Erythroblast (primary cell): ENCODE measurements at regions not wholly inside any gene's neighbourhood (a gene's known extent, or its start where the extent isn't known, plus 50 kb on each side); places are given as distances from the start of the nearest gene placed in this dataset.

Experiments used
- GATA1 ChIP-seq: IDR thresholded peaks from 2 replicates; pipeline ENCODE4 v1.6.1; 2011; ENCODE audit warnings: low read depth, mild to moderate bottlenecking, control low read depth, low read length, moderate library complexity
- POLR2A ChIP-seq: IDR thresholded peaks from 2 replicates; pipeline ENCODE4 v1.6.1; 2011; ENCODE audit warnings: mild to moderate bottlenecking, low read length

GRCh38 chr2:150335596-150335995 is 151.9 kb downstream of the RND3 start:
- TF ChIP-seq POLR2A: no peak
- no peak for TF ChIP-seq GATA1
